ENCODE measurements at regions not wholly inside any gene's neighbourhood (a gene's known extent, or its start where the extent isn't known, plus 50 kb on each side); places are given as distances from the start of the nearest gene placed in this dataset.

DNA sequence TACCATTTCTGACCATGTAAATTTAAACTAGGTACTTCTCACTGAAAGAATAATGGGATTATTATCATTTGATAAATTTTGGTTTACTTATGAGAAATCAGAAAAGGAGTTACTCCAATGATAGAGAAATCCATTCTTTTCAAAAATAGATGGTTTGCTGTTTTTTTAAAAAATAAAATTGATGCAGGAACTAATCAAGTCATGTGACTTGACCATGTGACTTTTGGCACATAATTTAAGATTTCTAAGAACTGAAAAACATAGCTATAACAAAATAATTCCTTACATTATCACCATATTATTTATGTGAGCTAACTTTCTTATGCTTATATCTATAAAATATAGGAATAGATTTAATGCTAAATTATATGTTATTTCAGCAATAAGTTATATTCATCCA lies 247.1 kb upstream of the FIGN start:
- H3K9me3 ChIP-seq (ENCODE audit: insufficient read depth in 2 of 2, low read depth in 1 of 2, low read length in 1 of 2) = no peaks in the 10 kb centered on the region
- no peaks in the 10 kb centered on the region for H3K27me3 ChIP-seq (replicated peaks in 1 of 4; ENCODE audit: control insufficient read depth in 3 of 4, extremely low read depth in 1 of 4, insufficient read depth in 3 of 4, low read length in 3 of 4)
- H4K5ac ChIP-seq (ENCODE audit: insufficient read length, low read depth, low read length) = no peak overlapping the region
- CTCF ChIA-PET (ENCODE audit: partially characterized antibody) = no interaction called here
- H3K4ac ChIP-seq (replicated peaks; ENCODE audit: insufficient read length, low read depth, low read length) = no peak overlapping the region
- no peak overlapping the region for H2AK5ac ChIP-seq (ENCODE audit: low read depth, low read length)
- no peak overlapping the region for H2BK120ac ChIP-seq (replicated peaks; ENCODE audit: low read depth, low read length)
- no peak overlapping the region for H3K27ac ChIP-seq (ENCODE audit: low read depth, low read length)
- POLR2A ChIA-PET (ENCODE audit: partially characterized antibody) = no interaction called here
- TF ChIP-seq NRF1 (IDR thresholded peaks at IDR 0.05; ENCODE audit: low read depth, low read length) = no peak
- TF ChIP-seq POLR2A (IDR thresholded peaks at IDR 0.05; ENCODE audit: control extremely low read depth in 1 of 2, low read depth in 2 of 2, low read length in 2 of 2) = no peak
- no peak for TF ChIP-seq RXRA (IDR thresholded peaks at IDR 0.05; ENCODE audit: insufficient read depth, low read depth, low read length)
- TF ChIP-seq BACH1 (IDR thresholded peaks at IDR 0.05; ENCODE audit: low read length) = no peak
- TF ChIP-seq RNF2 (IDR thresholded peaks at IDR 0.05; ENCODE audit: borderline replicate concordance, low read depth, low read length, missing control alignments, poor library complexity, severe bottlenecking) = no peak
- TF ChIP-seq POLR2AphosphoS5 (IDR thresholded peaks at IDR 0.05; ENCODE audit: low read depth, low read length) = no peak
- TF ChIP-seq, protein P1, sequence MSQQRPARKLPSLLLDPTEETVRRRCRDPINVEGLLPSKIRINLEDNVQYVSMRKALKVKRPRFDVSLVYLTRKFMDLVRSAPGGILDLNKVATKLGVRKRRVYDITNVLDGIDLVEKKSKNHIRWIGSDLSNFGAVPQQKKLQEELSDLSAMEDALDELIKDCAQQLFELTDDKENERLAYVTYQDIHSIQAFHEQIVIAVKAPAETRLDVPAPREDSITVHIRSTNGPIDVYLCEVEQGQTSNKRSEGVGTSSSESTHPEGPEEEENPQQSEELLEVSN (IDR thresholded peaks at IDR 0.05) = no peak
- no peak for TF ChIP-seq SIRT6 (IDR thresholded peaks at IDR 0.05; ENCODE audit: low read length)
- no peak for TF ChIP-seq TAF1 (IDR thresholded peaks at IDR 0.05; ENCODE audit: low read depth, low read length)
- no peak for TF ChIP-seq JUN (IDR thresholded peaks at IDR 0.05; ENCODE audit: low read depth, low read length)
- no peak for TF ChIP-seq TEAD4 (IDR thresholded peaks at IDR 0.05; ENCODE audit: low read depth, low read length)
- TF ChIP-seq RBBP5 (IDR thresholded peaks at IDR 0.05; ENCODE audit: borderline replicate concordance, low read depth, low read length) = no peak
- TF ChIP-seq CTBP2 (IDR thresholded peaks at IDR 0.05; ENCODE audit: borderline replicate concordance, insufficient read depth, insufficient read length, low read length) = no peak
- no peak for TF ChIP-seq CEBPB (IDR thresholded peaks at IDR 0.05; ENCODE audit: low read depth, low read length)
- no peak for TF ChIP-seq HDAC6 (IDR thresholded peaks at IDR 0.05; ENCODE audit: low read depth, low read length)
- TF ChIP-seq EP300 (IDR thresholded peaks at IDR 0.05; ENCODE audit: borderline replicate concordance in 1 of 2, low read depth in 2 of 2, low read length in 2 of 2) = no peak
- TF ChIP-seq RFX5 (IDR thresholded peaks at IDR 0.05; ENCODE audit: borderline replicate concordance, low read depth, low read length) = no peak
- H3K23me2 ChIP-seq (ENCODE audit: low read depth, low read length) = no peaks in the 10 kb centered on the region; the same call in 1 of the 2 replicates
- no peak overlapping the region for H3K9ac ChIP-seq (replicated peaks in 1 of 4; ENCODE audit: extremely low read depth in 1 of 4, low read depth in 3 of 4, low read length in 3 of 4)
- no peak overlapping the region for H3K4me3 ChIP-seq (ENCODE audit: extremely low read depth in 1 of 4, insufficient read depth in 2 of 4, low read depth in 3 of 4, low read length in 4 of 4)
- H2BK5ac ChIP-seq (ENCODE audit: low read depth, low read length) = no peak overlapping the region
- H3K23ac ChIP-seq (ENCODE audit: insufficient read length) = no peak overlapping the region
- H4K20me1 ChIP-seq (replicated peaks in 1 of 2; ENCODE audit: control insufficient read depth in 1 of 2, insufficient read depth in 2 of 2, low read length in 2 of 2) = no peaks in the 10 kb centered on the region
- H3K4me2 ChIP-seq (ENCODE audit: insufficient read depth in 1 of 2, low read depth in 2 of 2, low read length in 2 of 2) = no peak overlapping the region
- FAIRE-seq (no peak), DNase-seq (ENCODE audit: low read depth in 1 of 2, low spot score in 2 of 2) (no peak)
- no peak overlapping the region for H2BK20ac ChIP-seq (ENCODE audit: low read length)
- H4K8ac ChIP-seq (ENCODE audit: extremely low read depth, insufficient read depth, low read length) = no peak overlapping the region
- no peak overlapping the region for H3K18ac ChIP-seq (ENCODE audit: extremely low read depth, low read length)
- no peak overlapping the region for H4K91ac ChIP-seq (replicated peaks; ENCODE audit: insufficient read length, low read length)
- H2BK15ac ChIP-seq (ENCODE audit: low read length) = no peak overlapping the region
- no peaks in the 10 kb centered on the region for H3K79me2 ChIP-seq (ENCODE audit: control insufficient read depth in 1 of 2, insufficient read depth in 2 of 2, low read length in 2 of 2)
- no peak overlapping the region for H3K14ac ChIP-seq (ENCODE audit: insufficient read length)
- H3K56ac ChIP-seq (replicated peaks; ENCODE audit: insufficient read length, low read depth, low read length) = no peak overlapping the region
- no peaks in the 10 kb centered on the region for H3K36me3 ChIP-seq (ENCODE audit: control insufficient read depth in 2 of 4, insufficient read depth in 4 of 4, low read length in 3 of 4)
- no peaks in the 10 kb centered on the region for H3K4me1 ChIP-seq (replicated peaks in 1 of 4; ENCODE audit: control insufficient read depth in 3 of 4, insufficient read depth in 4 of 4, low read length in 3 of 4)
- no peaks in the 10 kb centered on the region for H3K79me1 ChIP-seq (ENCODE audit: low read depth, low read length)
- H2BK12ac ChIP-seq (ENCODE audit: low read depth, low read length) = no peak overlapping the region
- H2AFZ ChIP-seq (ENCODE audit: low read length) = no peak overlapping the region

Measured in H1 (cell line).